Activated CD4-positive, alpha-beta T cell treated with anti-CD3 and anti-CD28 coated beads for 1 hour (primary cell): ENCODE measurements at regions not wholly inside any gene's neighbourhood (a gene's known extent, or its start where the extent isn't known, plus 50 kb on each side); places are given as distances from the start of the nearest gene placed in this dataset.

ENCODE experiments used
- DNase-seq: peaks from one replicate; pipeline ENCODE4 v3.0.0-alpha.2; 2020

GRCh38 chr3:67290438-67290837, 292.3 kb downstream of the KBTBD8 start:
- no peak for DNase-seq

GRCh38 chr3:67291287-67292252, 293.5 kb downstream of the KBTBD8 start:
- DNase-seq = no peak

GRCh38 chr3:67292356-67293121, 294.4 kb downstream of the KBTBD8 start:
- DNase-seq = no peak

- DNase-seq = no peak
Observed at GRCh38 chr3:67294341-67294740, 296.2 kb downstream of the KBTBD8 start.

GRCh38 chr3:67296039-67296892, 298.2 kb downstream of the KBTBD8 start:
- no peak for DNase-seq

- DNase-seq = no peak
Observed at GRCh38 chr3:67297715-67298475, 299.8 kb downstream of the KBTBD8 start.

- no peak for DNase-seq
Observed at GRCh38 chr3:67301556-67301955, 303.4 kb downstream of the KBTBD8 start.

GRCh38 chr3:67302489-67302888, 304.4 kb downstream of the KBTBD8 start:
- DNase-seq = no peak

- no peak for DNase-seq
Observed at GRCh38 chr3:67305160-67305559, 307.1 kb downstream of the KBTBD8 start.

GRCh38 chr3:67305922-67306321, 307.8 kb downstream of the KBTBD8 start:
- no peak for DNase-seq

GRCh38 chr3:67311440-67311839, 313.3 kb downstream of the KBTBD8 start:
- no peak for DNase-seq

GRCh38 chr3:67312155-67312554, 314.0 kb downstream of the KBTBD8 start:
- no peak for DNase-seq

- DNase-seq = no peak
Observed at GRCh38 chr3:67318162-67318561, 320.1 kb downstream of the KBTBD8 start.

- DNase-seq = no peak
Observed at GRCh38 chr3:67324554-67324953, 326.4 kb downstream of the KBTBD8 start.
